GM18511 (cell line): ENCODE measurements at regions not wholly inside any gene's neighbourhood (a gene's known extent, or its start where the extent isn't known, plus 50 kb on each side); places are given as distances from the start of the nearest gene placed in this dataset.
"Not testable (repeated sequence)": the region's sequence is repeated elsewhere in the genome, so short reads cannot be mapped to it uniquely, and the experiment has no call there.

Experiments used
- ATAC-seq: cut with Tn5 transposase; IDR thresholded peaks from one replicate; pipeline ENCODE4 v1.9.1; 2021; ENCODE audit warnings: mild to moderate bottlenecking, moderate library complexity; ENCODE audit not compliant: unreplicated experiment

- no peak for ATAC-seq
Measured at GRCh38 chr2:21761361-21761760, 637.6 kb downstream of the TDRD15 start.

- no peak for ATAC-seq
Measured at GRCh38 chr2:21763501-21763900, 639.7 kb downstream of the TDRD15 start.

DNA sequence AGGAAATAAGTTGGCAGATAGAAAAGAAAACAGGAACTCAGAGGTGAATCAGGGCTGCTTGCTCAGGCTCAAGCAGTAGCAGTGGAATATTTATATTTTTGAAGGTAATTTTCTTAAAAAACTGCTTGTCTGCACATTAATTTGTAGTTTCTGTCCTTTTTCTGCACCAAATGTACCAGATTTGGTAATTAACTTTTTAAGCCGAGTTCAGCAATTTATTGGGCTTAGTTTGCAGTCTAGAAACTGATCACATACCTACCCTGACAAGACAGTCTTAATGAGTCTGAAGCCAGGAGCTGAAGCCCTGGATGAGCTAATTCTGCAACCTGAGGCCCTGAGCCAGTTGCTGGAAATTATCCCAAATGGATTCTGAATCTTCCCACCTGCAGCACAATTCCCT is 647.0 kb downstream of the TDRD15 start:
- no peak for ATAC-seq

GRCh38 chr2:21772624-21773023 is 648.9 kb downstream of the TDRD15 start:
- ATAC-seq: no peak

DNA sequence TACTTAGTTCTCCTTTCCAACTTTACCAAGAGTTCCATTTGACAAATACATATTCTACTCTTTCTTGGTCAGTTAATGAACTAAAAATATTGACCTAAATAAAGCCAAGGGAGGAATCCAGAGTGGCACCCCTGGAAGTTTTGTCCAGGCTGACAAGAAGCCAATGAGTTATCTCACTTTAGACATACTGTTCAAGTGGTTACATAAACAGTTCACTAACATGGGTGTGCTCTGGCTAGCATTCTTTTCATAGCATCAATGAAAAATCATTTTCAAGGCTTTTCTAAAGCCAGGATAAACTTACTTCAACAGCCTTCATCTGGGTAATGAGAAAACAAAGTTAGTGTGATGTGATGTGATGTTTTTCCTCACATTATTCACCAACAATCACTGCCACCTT is 649.4 kb downstream of the TDRD15 start:
- no peak for ATAC-seq

DNA sequence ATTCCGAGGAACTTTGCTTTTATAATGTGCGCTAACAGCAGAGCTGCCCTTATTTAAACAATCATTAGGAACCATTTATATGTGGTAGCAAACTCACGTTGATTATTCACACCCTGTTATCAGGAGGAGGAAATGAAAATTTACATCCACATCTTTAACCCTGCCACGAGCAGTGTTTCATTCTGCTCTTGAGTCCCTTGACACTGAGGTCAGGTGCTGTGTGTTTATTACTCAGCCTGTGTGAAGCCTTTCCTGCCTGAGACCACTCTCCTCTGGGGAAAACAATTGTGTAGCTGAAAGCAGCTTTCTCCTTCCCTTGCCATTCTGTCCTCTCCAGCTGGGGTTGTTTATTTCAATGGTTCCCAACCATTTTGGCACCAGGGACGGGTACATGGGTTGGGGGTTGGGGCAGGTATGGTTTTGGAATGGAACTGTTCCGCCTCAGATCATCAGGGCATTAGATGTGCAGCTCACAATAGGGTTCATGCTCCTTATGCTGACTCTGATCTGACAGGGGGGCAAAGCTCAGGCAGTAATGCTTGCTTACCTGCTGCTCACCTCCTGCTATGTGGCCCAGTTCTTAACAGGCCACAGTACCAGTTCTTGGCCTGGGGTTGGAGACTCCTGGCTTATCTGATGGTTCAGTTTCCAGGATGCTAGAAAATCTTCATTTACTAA is 651.1 kb downstream of the TDRD15 start:
- no peak for ATAC-seq

GRCh38 chr2:21779786-21780185 is 656.0 kb downstream of the TDRD15 start:
- no peak for ATAC-seq

DNA sequence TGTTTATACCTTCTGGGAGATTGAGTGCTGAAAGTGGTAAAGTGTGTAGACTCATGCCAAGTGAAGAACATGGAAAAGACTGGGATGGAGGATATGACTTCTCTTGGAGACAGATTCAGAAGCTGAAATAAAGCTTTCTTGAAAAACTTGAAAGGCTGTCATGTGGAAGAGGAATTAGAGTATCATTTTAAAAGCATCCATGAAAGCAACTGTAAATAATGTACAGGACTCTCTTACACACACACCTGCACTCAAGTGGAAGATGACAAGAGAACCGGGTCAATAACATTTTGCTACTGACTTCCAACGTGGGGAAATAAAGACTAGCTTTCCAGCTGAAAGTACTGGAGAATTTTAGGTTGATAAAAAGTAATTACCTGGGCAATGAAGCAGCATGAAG is 658.2 kb downstream of the TDRD15 start:
- no peak for ATAC-seq

DNA sequence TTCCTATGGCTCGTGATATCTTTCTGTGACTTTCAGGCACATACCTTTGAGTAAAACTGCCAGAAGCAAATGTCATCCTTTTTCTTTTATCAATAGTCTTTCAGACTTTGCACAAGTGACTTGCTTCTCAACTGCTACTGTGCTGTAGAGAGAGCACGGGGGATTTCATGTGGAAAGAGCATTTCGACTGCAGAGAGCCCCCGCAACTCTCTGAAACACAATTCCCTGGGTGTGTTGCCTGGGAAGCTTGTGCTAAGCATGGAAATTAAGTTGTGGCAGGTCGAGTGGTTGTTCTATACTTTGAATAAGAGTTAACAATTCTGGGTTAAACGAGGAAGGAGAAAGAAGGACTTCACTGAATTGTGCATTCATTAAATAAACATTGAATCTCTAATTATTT is 659.1 kb downstream of the TDRD15 start:
- no peak for ATAC-seq

DNA sequence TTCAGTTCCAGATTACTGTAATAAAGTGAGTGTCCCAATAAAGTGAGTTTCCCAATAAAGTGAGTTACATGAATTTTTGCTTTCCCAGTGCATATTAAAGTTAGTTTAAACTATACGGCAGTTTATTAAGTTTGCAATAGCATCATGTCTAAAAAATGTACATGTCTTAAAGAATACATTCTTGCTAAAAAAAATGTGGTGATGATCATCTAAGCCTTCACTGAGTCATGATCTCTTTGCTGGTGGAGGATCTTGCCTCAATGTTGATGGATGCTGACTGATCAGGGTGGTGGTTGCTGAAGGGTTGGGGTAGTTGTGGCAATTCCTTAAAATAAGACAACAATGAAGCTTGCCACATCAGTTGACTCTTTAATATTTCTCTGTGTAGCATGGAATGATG is 664.2 kb downstream of the TDRD15 start:
- ATAC-seq: no peak

- not testable (repeated sequence) for ATAC-seq
Measured at GRCh38 chr2:21790311-21790710, 666.5 kb downstream of the TDRD15 start.

GRCh38 chr2:21792571-21792970 is 668.8 kb downstream of the TDRD15 start:
- no peak for ATAC-seq

DNA sequence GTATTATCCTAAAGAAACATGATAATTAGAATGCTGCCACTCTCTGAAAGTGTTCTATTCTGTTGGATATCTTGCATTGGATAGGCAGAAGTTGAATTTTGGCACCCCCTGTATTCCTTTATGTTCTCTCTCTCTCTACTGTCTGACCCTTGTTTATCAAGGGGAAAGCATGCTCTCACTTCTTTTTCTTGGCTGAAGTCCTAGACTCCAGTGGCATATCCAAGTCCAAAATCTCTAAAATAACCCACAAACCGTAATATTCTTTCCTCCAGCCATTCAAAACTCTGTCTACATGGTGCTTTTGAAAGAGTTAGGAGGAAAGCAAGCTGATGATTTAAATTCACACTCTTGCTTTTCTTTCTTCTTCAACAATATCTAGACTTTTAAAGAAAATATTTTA is 669.7 kb downstream of the TDRD15 start:
- ATAC-seq: no peak

DNA sequence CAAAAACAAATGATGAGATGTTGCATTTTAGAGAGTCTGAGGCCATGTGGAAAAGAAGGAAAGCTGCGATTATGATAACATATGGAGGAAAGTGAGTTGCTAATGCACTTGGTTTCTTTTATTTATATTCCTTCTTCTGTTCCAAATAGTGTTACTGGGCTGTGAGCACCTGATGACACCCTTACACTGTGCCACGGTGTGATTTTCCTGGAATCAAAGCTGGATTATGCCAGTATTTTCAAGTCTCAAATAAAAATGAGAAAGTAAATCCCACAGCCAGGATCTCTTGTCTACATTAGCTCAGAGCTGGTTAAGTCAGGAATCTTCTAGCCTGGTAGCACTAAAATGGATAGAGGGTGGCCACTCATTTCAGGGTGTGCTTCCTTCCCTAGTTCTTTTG is 670.8 kb downstream of the TDRD15 start:
- ATAC-seq: no peak

GRCh38 chr2:21800356-21800755 is 676.6 kb downstream of the TDRD15 start:
- ATAC-seq: no peak

- no peak for ATAC-seq
Measured at GRCh38 chr2:21803550-21803949, 679.8 kb downstream of the TDRD15 start.

DNA sequence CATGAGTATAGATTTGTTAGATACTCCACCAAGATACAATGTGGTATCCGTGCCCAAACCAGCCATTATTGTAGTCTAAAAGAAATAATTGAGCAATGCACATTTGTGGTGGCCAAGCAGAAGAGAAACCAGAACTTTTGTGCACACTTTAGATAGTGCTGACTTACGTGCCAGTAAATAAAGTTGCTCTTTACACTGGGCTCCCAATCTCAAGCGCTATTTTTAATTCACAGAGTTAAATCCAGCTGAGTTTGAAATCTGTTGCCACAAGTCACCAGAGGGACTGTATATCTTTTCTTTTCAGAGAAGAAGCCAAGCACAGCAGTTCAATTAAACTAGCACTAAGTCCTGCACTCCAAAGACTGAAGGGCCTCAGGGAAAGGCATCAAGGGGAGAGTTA is 680.4 kb downstream of the TDRD15 start:
- ATAC-seq: no peak

GRCh38 chr2:21811541-21811940 is 687.8 kb downstream of the TDRD15 start:
- ATAC-seq: no peak

DNA sequence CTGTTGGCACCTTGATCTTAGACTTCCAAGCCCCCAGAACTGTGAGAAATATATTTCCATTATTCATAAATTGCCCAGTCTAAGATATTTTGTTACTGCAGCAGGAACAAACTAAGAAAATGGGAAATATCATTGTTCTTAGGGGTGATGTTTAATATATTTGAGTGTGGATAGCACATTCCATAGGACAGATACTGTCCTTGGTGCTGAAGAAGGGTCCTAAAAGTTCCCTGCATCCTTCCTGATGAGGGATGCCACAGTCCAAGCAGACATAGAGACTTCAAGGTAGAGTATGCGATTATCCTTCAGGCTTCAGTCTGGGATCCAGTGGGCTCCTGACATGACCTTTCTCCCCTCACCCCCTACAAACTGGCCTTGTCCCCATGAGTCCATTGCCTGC is 689.0 kb downstream of the TDRD15 start:
- ATAC-seq: no peak

- no peak for ATAC-seq
Measured at GRCh38 chr2:21814588-21815149, 690.9 kb downstream of the TDRD15 start.

- ATAC-seq: no peak
Measured at GRCh38 chr2:21818212-21818795, 694.5 kb downstream of the TDRD15 start.

- ATAC-seq: no peak
Measured at GRCh38 chr2:21819454-21819853, 695.7 kb downstream of the TDRD15 start.

- ATAC-seq: no peak
Measured at GRCh38 chr2:21820271-21820670, 696.5 kb downstream of the TDRD15 start.
